ENCODE measurements at regions not wholly inside any gene's neighbourhood (a gene's known extent, or its start where the extent isn't known, plus 50 kb on each side); places are given as distances from the start of the nearest gene placed in this dataset.

GRCh38 chr5:128671943-128672342 is 133.9 kb upstream of the FBN2 start:
- Histone ChIP-seq H4K20me1 (ENCODE audit: insufficient read depth) (no peaks in the 10 kb centered on the region), H3F3A (replicated peaks; ENCODE audit: insufficient read depth) (no peaks in the 10 kb centered on the region), H3K4me1 (ENCODE audit: control insufficient read depth in 1 of 2, insufficient read depth in 2 of 2, low read depth in 1 of 2, low read length in 1 of 2) (no peaks in the 10 kb centered on the region), H3K9me2 (no peaks in the 10 kb centered on the region), H3K36me3 (replicated peaks in 1 of 2; ENCODE audit: control insufficient read depth in 1 of 2, insufficient read depth in 2 of 2, low read length in 1 of 2) (no peaks in the 10 kb centered on the region), H3K9me3 (no peaks in the 10 kb centered on the region), H3K4me2 (no peak overlapping the region), H3K79me2 (ENCODE audit: insufficient read depth) (no peaks in the 10 kb centered on the region), H3K27ac (ENCODE audit: low read depth in 2 of 2, low read length in 1 of 2) (no peak overlapping the region), H3K9ac (no peak overlapping the region), H2AFZ (ENCODE audit: low read depth) (no peak overlapping the region), H3K4me3 (ENCODE audit: low read depth in 2 of 2, low read length in 1 of 2) (no peak overlapping the region), H3K27me3 (ENCODE audit: insufficient read depth) (no peaks in the 10 kb centered on the region)
- POLR2A ChIA-PET: no interaction called here
- TF ChIP-seq POLR2AphosphoS5 (IDR thresholded peaks at IDR 0.05; ENCODE audit: low read depth, low read length) (no peak), PBX3 (IDR thresholded peaks at IDR 0.05) (no peak), EP300 (IDR thresholded peaks at IDR 0.05; ENCODE audit: borderline replicate concordance in 1 of 2, low read depth in 1 of 2, low read length in 1 of 2) (no peak), SIN3A (IDR thresholded peaks at IDR 0.05; ENCODE audit: borderline replicate concordance, low read depth, low read length) (no peak), EZH2phosphoT487 (IDR thresholded peaks at IDR 0.05; ENCODE audit: borderline replicate concordance, low read depth) (no peak), CHD2 (IDR thresholded peaks at IDR 0.05; ENCODE audit: low read length, partially characterized antibody) (no peak), FOXJ3 (CRISPR knock-in tag; IDR thresholded peaks at IDR 0.05) (no peak), RCOR1 (IDR thresholded peaks at IDR 0.05; ENCODE audit: low read length) (no peak), GATA2 (CRISPR knock-in tag; IDR thresholded peaks at IDR 0.05) (no peak), NRF1 (IDR thresholded peaks at IDR 0.05; ENCODE audit: low read depth, low read length) (no peak), FOSL2 (IDR thresholded peaks at IDR 0.05; ENCODE audit: borderline replicate concordance, low read depth) (no peak), SMC3 (IDR thresholded peaks at IDR 0.05; ENCODE audit: low read depth, low read length) (no peak), RFX5 (IDR thresholded peaks at IDR 0.05; ENCODE audit: low read length) (no peak), JUND (IDR thresholded peaks at IDR 0.05) (no peak), NFIC (IDR thresholded peaks at IDR 0.05; ENCODE audit: borderline replicate concordance) (no peak), TCF12 (IDR thresholded peaks at IDR 0.05) (no peak), ELF1 (IDR thresholded peaks at IDR 0.05) (no peak), FOXM1 (IDR thresholded peaks at IDR 0.05; ENCODE audit: low read depth) (no peak)
- no peak for DNase-seq
- CTCF ChIA-PET: no interaction called here
- WGBS (ENCODE audit: low lambda C conversion rate): 6% methylated on average over 2 of the region's 2 CpGs

- CTCF ChIA-PET: interaction anchor here (0.9 to 1.8 kb wide), 3 partner anchors 458 to 472 kb away, joined by 3 to 6 read pairs (median 3); no protein-coding TSS in a partner anchor
Observed at GRCh38 chr5:128673000-128673399, 135.0 kb upstream of the FBN2 start.

More at GRCh38 chr5:128673000-128673399, 135.0 kb upstream of the FBN2 start:
- H3K4me2 ChIP-seq: no peak overlapping the region
- H2AFZ ChIP-seq (ENCODE audit: low read depth): no peak overlapping the region
- H3K36me3 ChIP-seq (replicated peaks in 1 of 2; ENCODE audit: control insufficient read depth in 1 of 2, insufficient read depth in 2 of 2, low read length in 1 of 2): no peaks in the 10 kb centered on the region
- no peaks in the 10 kb centered on the region for H4K20me1 ChIP-seq (ENCODE audit: insufficient read depth)
- H3K9ac ChIP-seq: no peak overlapping the region
- no peak for DNase-seq
- no peaks in the 10 kb centered on the region for H3K9me2 ChIP-seq
- H3K27ac ChIP-seq (ENCODE audit: low read depth in 2 of 2, low read length in 1 of 2): no peak overlapping the region
- 5% methylated on average over 3 of the region's 3 CpGs for WGBS (ENCODE audit: low lambda C conversion rate)
- H3K79me2 ChIP-seq (ENCODE audit: insufficient read depth): no peaks in the 10 kb centered on the region
- no peaks in the 10 kb centered on the region for H3K4me1 ChIP-seq (ENCODE audit: control insufficient read depth in 1 of 2, insufficient read depth in 2 of 2, low read depth in 1 of 2, low read length in 1 of 2)
- no peak overlapping the region for H3K4me3 ChIP-seq (ENCODE audit: low read depth in 2 of 2, low read length in 1 of 2)
- H3K27me3 ChIP-seq (ENCODE audit: insufficient read depth): no peaks in the 10 kb centered on the region
- TF ChIP-seq SIN3A (IDR thresholded peaks at IDR 0.05; ENCODE audit: borderline replicate concordance, low read depth, low read length) (no peak), EZH2phosphoT487 (IDR thresholded peaks at IDR 0.05; ENCODE audit: borderline replicate concordance, low read depth) (no peak), MAX (IDR thresholded peaks at IDR 0.05; ENCODE audit: low read depth) (no peak), MXI1 (IDR thresholded peaks at IDR 0.05; ENCODE audit: low read depth, low read length) (no peak), TEAD4 (IDR thresholded peaks at IDR 0.05; ENCODE audit: borderline replicate concordance, insufficient read depth) (no peak)
- POLR2A ChIA-PET: no interaction called here
- no peaks in the 10 kb centered on the region for H3F3A ChIP-seq (replicated peaks; ENCODE audit: insufficient read depth)
- H3K9me3 ChIP-seq: no peaks in the 10 kb centered on the region
